GM23338 (cell line): ENCODE measurements at regions not wholly inside any gene's neighbourhood (a gene's known extent, or its start where the extent isn't known, plus 50 kb on each side); places are given as distances from the start of the nearest gene placed in this dataset.

ENCODE experiments used
- ATAC-seq: fragments of 200-7000 bp; cut with Tn5 transposase; 3 replicates; pipeline ENCODE4 v1.9.1; 2020
- DNase-seq: peaks from one replicate; pipeline ENCODE4 v3.0.0-alpha.2; 2015; ENCODE audit warnings: low spot score
- H2AFZ ChIP-seq: fragments of 200-600 bp; sonication (generic); 2 replicates; pipeline ENCODE4 v1.8.0; 2016; ENCODE audit warnings: antibody characterized with exemption, mild to moderate bottlenecking, moderate library complexity
- H3F3A ChIP-seq: fragments of 200-600 bp; sonication (generic); replicated peaks from 2 replicates; pipeline ENCODE4 v1.8.0; 2017; ENCODE audit warnings: antibody characterized with exemption, mixed run types, low read depth
- H3K27ac ChIP-seq: fragments of 200-600 bp; sonication (generic); 2 replicates; pipeline ENCODE4 v1.6.1; 2016; ENCODE audit warnings: low read depth
- H3K27me3 ChIP-seq: fragments of 200-600 bp; sonication (generic); 2 replicates; pipeline ENCODE4 v1.8.0; 2016; ENCODE audit warnings: mild to moderate bottlenecking, mixed run types, moderate library complexity; ENCODE audit not compliant: insufficient read depth
- H3K36me3 ChIP-seq: fragments of 200-600 bp; sonication (generic); 2 replicates; pipeline ENCODE4 v1.8.0; 2016; ENCODE audit warnings: mild to moderate bottlenecking; ENCODE audit not compliant: insufficient read depth
- H3K4me1 ChIP-seq: fragments of 200-600 bp; sonication (generic); 2 replicates; pipeline ENCODE4 v1.8.0; 2016; ENCODE audit warnings: mild to moderate bottlenecking, moderate library complexity; ENCODE audit not compliant: insufficient read depth
- H3K4me2 ChIP-seq: fragments of 200-600 bp; sonication (generic); 2 replicates; pipeline ENCODE4 v1.7.1; 2017; ENCODE audit warnings: mixed run types
- H3K4me3 ChIP-seq: fragments of 200-600 bp; sonication (generic); 2 replicates; pipeline ENCODE4 v1.6.1; 2016; ENCODE audit warnings: mixed run types
- H3K79me2 ChIP-seq: fragments of 200-600 bp; sonication (generic); replicated peaks from 2 replicates; pipeline ENCODE4 v1.8.0; 2017; ENCODE audit warnings: mild to moderate bottlenecking; ENCODE audit not compliant: insufficient read depth
- H3K9me2 ChIP-seq: fragments of 200-600 bp; sonication (generic); 2 replicates; pipeline ENCODE4 v1.8.0; 2017; ENCODE audit not compliant: insufficient read depth
- H4K20me1 ChIP-seq: fragments of 200-600 bp; sonication (generic); replicated peaks from 2 replicates; pipeline ENCODE4 v1.8.0; 2017; ENCODE audit warnings: mild to moderate bottlenecking; ENCODE audit not compliant: insufficient read depth
- H3K27ac Mint-ChIP-seq: 2 replicates; pipeline ENCODE4 v1.8.0; 2020; ENCODE audit warnings: inconsistent platforms, mild to moderate bottlenecking, moderate library complexity, mixed read lengths
- H3K27me3 Mint-ChIP-seq: 3 replicates; pipeline ENCODE4 v1.8.0; 2022; ENCODE audit warnings: low read depth, mild to moderate bottlenecking, moderate library complexity, mixed read lengths, inconsistent platforms; ENCODE audit not compliant: insufficient read depth, poor library complexity
- H3K36me3 Mint-ChIP-seq: 3 replicates; pipeline ENCODE4 v1.8.0; 2021; ENCODE audit warnings: low read depth, mild to moderate bottlenecking, inconsistent platforms, moderate library complexity, mixed read lengths
- H3K4me1 Mint-ChIP-seq: 3 replicates; pipeline ENCODE4 v1.8.0; 2020; ENCODE audit warnings: mild to moderate bottlenecking, inconsistent platforms, mixed read lengths
- H3K4me3 Mint-ChIP-seq: 3 replicates; pipeline ENCODE4 v1.8.0; 2021; ENCODE audit warnings: moderate library complexity, mild to moderate bottlenecking, inconsistent platforms, mixed read lengths
- H3K9me3 Mint-ChIP-seq: 3 replicates; pipeline ENCODE4 v1.8.0; 2020; ENCODE audit warnings: moderate library complexity, mild to moderate bottlenecking, inconsistent platforms, mixed read lengths
- CREB1 ChIP-seq: fragments of 250-450 bp; sonication (Bioruptor Pico); IDR thresholded peaks from 2 replicates; pipeline ENCODE4 v1.5.0; 2020; ENCODE audit warnings: low read depth, mild to moderate bottlenecking, moderate library complexity
- EZH2 ChIP-seq: fragments of 200-600 bp; sonication (generic); IDR thresholded peaks from one replicate; pipeline ENCODE4 v1.8.0; 2017; ENCODE audit warnings: antibody characterized with exemption, mild to moderate bottlenecking, low read depth; ENCODE audit not compliant: unreplicated experiment
- EZH2phosphoT487 ChIP-seq: fragments of 200-600 bp; sonication (generic); IDR thresholded peaks from one replicate; pipeline ENCODE4 v1.8.1; 2018; ENCODE audit warnings: antibody characterized with exemption; ENCODE audit not compliant: unreplicated experiment
- JUNB ChIP-seq: IDR thresholded peaks from one replicate; pipeline ENCODE4 v1.6.1; 2016; ENCODE audit warnings: antibody characterized with exemption; ENCODE audit not compliant: unreplicated experiment
- NANOG ChIP-seq: IDR thresholded peaks from 2 replicates; pipeline ENCODE4 v1.6.1; 2016; ENCODE audit warnings: antibody characterized with exemption, borderline replicate concordance
- POLR2AphosphoS5 ChIP-seq: IDR thresholded peaks from 2 replicates; pipeline ENCODE4 v1.6.1; 2016; ENCODE audit warnings: antibody characterized with exemption, low read depth
- STAT1 ChIP-seq: IDR thresholded peaks from one replicate; pipeline ENCODE4 v1.6.1; 2016; ENCODE audit warnings: antibody characterized with exemption; ENCODE audit not compliant: unreplicated experiment
- ZNF114 ChIP-seq: fragments of 250-450 bp; sonication (Bioruptor Pico); IDR thresholded peaks from 2 replicates; pipeline ENCODE4 v1.5.0; 2020; ENCODE audit warnings: mild to moderate bottlenecking, moderate library complexity
- ZNF331 ChIP-seq: fragments of 250-450 bp; sonication (Bioruptor Pico); IDR thresholded peaks from 2 replicates; pipeline ENCODE4 v1.5.0; 2020; ENCODE audit warnings: low read depth, mild to moderate bottlenecking, moderate library complexity
- TF ChIP-seq, protein P1 (sequence below): IDR thresholded peaks from one replicate; pipeline ENCODE4 v1.6.1; 2018; ENCODE audit warnings: antibody characterized with exemption; ENCODE audit not compliant: unreplicated experiment
- TF ChIP-seq, protein P2 (sequence below): IDR thresholded peaks from 2 replicates; pipeline ENCODE4 v1.6.1; 2016; ENCODE audit warnings: antibody characterized with exemption
- TF ChIP-seq, protein P3 (sequence below): fragments of 250-450 bp; sonication (Bioruptor Pico); IDR thresholded peaks from 2 replicates; pipeline ENCODE4 v1.5.0; 2020; ENCODE audit warnings: mild to moderate bottlenecking, moderate library complexity
- TF ChIP-seq, protein P4 (sequence below), 2 experiments: fragments of 200-600 bp in 1 of 2; sonication (generic) in 1 of 2; conservative IDR thresholded peaks; 2 replicates each; pipeline versions ENCODE4 v1.5.1 to v1.6.1; 2016 to 2017; ENCODE audit warnings: antibody characterized with exemption in 2 of 2, low read depth in 2 of 2, mild to moderate bottlenecking in 2 of 2, moderate library complexity in 1 of 2

DNA sequence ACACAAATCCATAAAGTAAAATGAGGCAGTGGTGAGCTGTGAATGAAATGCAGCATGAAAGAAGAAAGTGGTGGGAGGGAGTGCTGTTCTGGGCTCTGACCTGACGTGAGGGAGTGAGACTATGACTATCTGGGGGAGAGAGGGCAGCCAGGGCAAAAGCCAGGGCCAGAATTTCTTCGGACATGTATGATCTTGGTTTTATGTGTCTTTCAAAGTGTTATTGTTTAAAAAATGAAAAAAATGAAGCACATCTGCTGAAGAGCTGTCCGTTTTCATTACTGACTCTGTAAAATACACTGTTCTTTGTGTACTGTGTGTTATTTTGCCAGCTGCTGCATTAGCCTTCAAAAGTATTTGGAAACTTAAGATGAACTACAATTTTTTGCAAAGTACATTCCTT lies 70.2 kb upstream of the KLF14 start:
- H3K27ac Mint-ChIP-seq, result no peak overlapping the region
- H3K4me1 Mint-ChIP-seq, result no peaks in the 10 kb centered on the region
- Histone ChIP-seq H3K4me2 (no peak overlapping the region), H3F3A (no peaks in the 10 kb centered on the region), H3K27ac (no peak overlapping the region), H3K27me3 (no peaks in the 10 kb centered on the region), H3K4me3 (no peak overlapping the region), H3K9me2 (peaks cover 6% of the 10 kb centered on the region), H4K20me1 (no peaks in the 10 kb centered on the region), H3K4me1 (no peaks in the 10 kb centered on the region), H3K79me2 (no peaks in the 10 kb centered on the region), H3K36me3 (no peaks in the 10 kb centered on the region), H2AFZ (no peak overlapping the region)
- H3K36me3 Mint-ChIP-seq, result no peaks in the 10 kb centered on the region
- DNase-seq (no peak), ATAC-seq (no peak)
- H3K27me3 Mint-ChIP-seq, result peaks cover 3% of the 10 kb centered on the region
- H3K4me3 Mint-ChIP-seq, result no peak overlapping the region
- TF ChIP-seq POLR2AphosphoS5 (no peak), NANOG (no peak), EZH2 (no peak), CREB1 (CRISPR knock-in tag) (no peak), ZNF114 (CRISPR knock-in tag) (no peak), ZNF331 (CRISPR knock-in tag) (no peak), EZH2phosphoT487 (no peak), STAT1 (no peak), JUNB (no peak)
- TF ChIP-seq, protein P1, sequence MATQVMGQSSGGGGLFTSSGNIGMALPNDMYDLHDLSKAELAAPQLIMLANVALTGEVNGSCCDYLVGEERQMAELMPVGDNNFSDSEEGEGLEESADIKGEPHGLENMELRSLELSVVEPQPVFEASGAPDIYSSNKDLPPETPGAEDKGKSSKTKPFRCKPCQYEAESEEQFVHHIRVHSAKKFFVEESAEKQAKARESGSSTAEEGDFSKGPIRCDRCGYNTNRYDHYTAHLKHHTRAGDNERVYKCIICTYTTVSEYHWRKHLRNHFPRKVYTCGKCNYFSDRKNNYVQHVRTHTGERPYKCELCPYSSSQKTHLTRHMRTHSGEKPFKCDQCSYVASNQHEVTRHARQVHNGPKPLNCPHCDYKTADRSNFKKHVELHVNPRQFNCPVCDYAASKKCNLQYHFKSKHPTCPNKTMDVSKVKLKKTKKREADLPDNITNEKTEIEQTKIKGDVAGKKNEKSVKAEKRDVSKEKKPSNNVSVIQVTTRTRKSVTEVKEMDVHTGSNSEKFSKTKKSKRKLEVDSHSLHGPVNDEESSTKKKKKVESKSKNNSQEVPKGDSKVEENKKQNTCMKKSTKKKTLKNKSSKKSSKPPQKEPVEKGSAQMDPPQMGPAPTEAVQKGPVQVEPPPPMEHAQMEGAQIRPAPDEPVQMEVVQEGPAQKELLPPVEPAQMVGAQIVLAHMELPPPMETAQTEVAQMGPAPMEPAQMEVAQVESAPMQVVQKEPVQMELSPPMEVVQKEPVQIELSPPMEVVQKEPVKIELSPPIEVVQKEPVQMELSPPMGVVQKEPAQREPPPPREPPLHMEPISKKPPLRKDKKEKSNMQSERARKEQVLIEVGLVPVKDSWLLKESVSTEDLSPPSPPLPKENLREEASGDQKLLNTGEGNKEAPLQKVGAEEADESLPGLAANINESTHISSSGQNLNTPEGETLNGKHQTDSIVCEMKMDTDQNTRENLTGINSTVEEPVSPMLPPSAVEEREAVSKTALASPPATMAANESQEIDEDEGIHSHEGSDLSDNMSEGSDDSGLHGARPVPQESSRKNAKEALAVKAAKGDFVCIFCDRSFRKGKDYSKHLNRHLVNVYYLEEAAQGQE, result no peak
- TF ChIP-seq, protein P2, sequence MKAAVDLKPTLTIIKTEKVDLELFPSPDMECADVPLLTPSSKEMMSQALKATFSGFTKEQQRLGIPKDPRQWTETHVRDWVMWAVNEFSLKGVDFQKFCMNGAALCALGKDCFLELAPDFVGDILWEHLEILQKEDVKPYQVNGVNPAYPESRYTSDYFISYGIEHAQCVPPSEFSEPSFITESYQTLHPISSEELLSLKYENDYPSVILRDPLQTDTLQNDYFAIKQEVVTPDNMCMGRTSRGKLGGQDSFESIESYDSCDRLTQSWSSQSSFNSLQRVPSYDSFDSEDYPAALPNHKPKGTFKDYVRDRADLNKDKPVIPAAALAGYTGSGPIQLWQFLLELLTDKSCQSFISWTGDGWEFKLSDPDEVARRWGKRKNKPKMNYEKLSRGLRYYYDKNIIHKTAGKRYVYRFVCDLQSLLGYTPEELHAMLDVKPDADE, result no peak
- TF ChIP-seq, protein P3, sequence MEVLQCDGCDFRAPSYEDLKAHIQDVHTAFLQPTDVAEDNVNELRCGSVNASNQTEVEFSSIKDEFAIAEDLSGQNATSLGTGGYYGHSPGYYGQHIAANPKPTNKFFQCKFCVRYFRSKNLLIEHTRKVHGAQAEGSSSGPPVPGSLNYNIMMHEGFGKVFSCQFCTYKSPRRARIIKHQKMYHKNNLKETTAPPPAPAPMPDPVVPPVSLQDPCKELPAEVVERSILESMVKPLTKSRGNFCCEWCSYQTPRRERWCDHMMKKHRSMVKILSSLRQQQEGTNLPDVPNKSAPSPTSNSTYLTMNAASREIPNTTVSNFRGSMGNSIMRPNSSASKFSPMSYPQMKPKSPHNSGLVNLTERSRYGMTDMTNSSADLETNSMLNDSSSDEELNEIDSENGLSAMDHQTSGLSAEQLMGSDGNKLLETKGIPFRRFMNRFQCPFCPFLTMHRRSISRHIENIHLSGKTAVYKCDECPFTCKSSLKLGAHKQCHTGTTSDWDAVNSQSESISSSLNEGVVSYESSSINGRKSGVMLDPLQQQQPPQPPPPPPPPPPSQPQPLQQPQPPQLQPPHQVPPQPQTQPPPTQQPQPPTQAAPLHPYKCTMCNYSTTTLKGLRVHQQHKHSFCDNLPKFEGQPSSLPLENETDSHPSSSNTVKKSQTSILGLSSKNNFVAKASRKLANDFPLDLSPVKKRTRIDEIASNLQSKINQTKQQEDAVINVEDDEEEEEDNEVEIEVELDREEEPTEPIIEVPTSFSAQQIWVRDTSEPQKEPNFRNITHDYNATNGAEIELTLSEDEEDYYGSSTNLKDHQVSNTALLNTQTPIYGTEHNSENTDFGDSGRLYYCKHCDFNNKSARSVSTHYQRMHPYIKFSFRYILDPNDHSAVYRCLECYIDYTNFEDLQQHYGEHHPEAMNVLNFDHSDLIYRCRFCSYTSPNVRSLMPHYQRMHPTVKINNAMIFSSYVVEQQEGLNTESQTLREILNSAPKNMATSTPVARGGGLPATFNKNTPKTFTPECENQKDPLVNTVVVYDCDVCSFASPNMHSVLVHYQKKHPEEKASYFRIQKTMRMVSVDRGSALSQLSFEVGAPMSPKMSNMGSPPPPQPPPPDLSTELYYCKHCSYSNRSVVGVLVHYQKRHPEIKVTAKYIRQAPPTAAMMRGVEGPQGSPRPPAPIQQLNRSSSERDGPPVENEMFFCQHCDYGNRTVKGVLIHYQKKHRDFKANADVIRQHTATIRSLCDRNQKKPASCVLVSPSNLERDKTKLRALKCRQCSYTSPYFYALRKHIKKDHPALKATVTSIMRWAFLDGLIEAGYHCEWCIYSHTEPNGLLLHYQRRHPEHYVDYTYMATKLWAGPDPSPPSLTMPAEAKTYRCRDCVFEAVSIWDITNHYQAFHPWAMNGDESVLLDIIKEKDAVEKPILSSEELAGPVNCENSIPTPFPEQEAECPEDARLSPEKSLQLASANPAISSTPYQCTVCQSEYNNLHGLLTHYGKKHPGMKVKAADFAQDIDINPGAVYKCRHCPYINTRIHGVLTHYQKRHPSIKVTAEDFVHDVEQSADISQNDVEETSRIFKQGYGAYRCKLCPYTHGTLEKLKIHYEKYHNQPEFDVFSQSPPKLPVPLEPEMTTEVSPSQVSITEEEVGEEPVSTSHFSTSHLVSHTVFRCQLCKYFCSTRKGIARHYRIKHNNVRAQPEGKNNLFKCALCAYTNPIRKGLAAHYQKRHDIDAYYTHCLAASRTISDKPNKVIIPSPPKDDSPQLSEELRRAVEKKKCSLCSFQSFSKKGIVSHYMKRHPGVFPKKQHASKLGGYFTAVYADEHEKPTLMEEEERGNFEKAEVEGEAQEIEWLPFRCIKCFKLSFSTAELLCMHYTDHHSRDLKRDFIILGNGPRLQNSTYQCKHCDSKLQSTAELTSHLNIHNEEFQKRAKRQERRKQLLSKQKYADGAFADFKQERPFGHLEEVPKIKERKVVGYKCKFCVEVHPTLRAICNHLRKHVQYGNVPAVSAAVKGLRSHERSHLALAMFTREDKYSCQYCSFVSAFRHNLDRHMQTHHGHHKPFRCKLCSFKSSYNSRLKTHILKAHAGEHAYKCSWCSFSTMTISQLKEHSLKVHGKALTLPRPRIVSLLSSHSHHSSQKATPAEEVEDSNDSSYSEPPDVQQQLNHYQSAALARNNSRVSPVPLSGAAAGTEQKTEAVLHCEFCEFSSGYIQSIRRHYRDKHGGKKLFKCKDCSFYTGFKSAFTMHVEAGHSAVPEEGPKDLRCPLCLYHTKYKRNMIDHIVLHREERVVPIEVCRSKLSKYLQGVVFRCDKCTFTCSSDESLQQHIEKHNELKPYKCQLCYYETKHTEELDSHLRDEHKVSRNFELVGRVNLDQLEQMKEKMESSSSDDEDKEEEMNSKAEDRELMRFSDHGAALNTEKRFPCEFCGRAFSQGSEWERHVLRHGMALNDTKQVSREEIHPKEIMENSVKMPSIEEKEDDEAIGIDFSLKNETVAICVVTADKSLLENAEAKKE (CRISPR knock-in tag), result no peak
- TF ChIP-seq, protein P4, sequence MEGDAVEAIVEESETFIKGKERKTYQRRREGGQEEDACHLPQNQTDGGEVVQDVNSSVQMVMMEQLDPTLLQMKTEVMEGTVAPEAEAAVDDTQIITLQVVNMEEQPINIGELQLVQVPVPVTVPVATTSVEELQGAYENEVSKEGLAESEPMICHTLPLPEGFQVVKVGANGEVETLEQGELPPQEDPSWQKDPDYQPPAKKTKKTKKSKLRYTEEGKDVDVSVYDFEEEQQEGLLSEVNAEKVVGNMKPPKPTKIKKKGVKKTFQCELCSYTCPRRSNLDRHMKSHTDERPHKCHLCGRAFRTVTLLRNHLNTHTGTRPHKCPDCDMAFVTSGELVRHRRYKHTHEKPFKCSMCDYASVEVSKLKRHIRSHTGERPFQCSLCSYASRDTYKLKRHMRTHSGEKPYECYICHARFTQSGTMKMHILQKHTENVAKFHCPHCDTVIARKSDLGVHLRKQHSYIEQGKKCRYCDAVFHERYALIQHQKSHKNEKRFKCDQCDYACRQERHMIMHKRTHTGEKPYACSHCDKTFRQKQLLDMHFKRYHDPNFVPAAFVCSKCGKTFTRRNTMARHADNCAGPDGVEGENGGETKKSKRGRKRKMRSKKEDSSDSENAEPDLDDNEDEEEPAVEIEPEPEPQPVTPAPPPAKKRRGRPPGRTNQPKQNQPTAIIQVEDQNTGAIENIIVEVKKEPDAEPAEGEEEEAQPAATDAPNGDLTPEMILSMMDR (conservative IDR thresholded peaks at IDR 0.05; ENCODE audit: low read depth in 2 of 2), result no peak
- no peaks in the 10 kb centered on the region for H3K9me3 Mint-ChIP-seq
